ENCODE measurements at regions not wholly inside any gene's neighbourhood (a gene's known extent, or its start where the extent isn't known, plus 50 kb on each side); places are given as distances from the start of the nearest gene placed in this dataset.

- no peaks in the 10 kb centered on the region for H3K27me3 ChIP-seq (ENCODE audit: insufficient read depth, low read depth, low read length)
- no peaks in the 10 kb centered on the region for H3F3A ChIP-seq (ENCODE audit: insufficient read depth, low read length, poor library complexity, severe bottlenecking)
- H3K4me2 ChIP-seq (ENCODE audit: low read length), result no peak overlapping the region
- H3K36me3 ChIP-seq (ENCODE audit: insufficient read depth, low read length), result no peaks in the 10 kb centered on the region
- no peaks in the 10 kb centered on the region for H3K9me2 ChIP-seq (ENCODE audit: insufficient read depth, low read length)
- no peak overlapping the region for H2AFZ ChIP-seq (ENCODE audit: low read depth, low read length)
- TF ChIP-seq TAF1 (IDR thresholded peaks at IDR 0.05; ENCODE audit: low read depth), result no peak
- no peak for TF ChIP-seq POLR2AphosphoS5 (IDR thresholded peaks at IDR 0.05)
- TF ChIP-seq REST (IDR thresholded peaks at IDR 0.05; ENCODE audit: borderline replicate concordance), result no peak
- TF ChIP-seq EP300 (conservative IDR thresholded peaks at IDR 0.05; ENCODE audit: poor library complexity, severe bottlenecking), result no peak
- TF ChIP-seq MXI1 (conservative IDR thresholded peaks at IDR 0.05; ENCODE audit: poor library complexity, severe bottlenecking), result no peak
- no peak for TF ChIP-seq SMC3 (conservative IDR thresholded peaks at IDR 0.05; ENCODE audit: poor library complexity)
- TF ChIP-seq RAD21 (conservative IDR thresholded peaks at IDR 0.05), result no peak
- no peak for TF ChIP-seq CTCF (IDR thresholded peaks at IDR 0.05; ENCODE audit: poor library complexity, severe bottlenecking)
- no peak for TF ChIP-seq EZH2 (IDR thresholded peaks at IDR 0.05; ENCODE audit: borderline replicate concordance, insufficient read depth, low read length, poor library complexity, severe bottlenecking)
- H3K4me3 ChIP-seq (ENCODE audit: low read length), result no peak overlapping the region
- H3K9me3 ChIP-seq (ENCODE audit: low read length), result no peaks in the 10 kb centered on the region
- H3K79me2 ChIP-seq (replicated peaks; ENCODE audit: insufficient read depth, low read length), result no peaks in the 10 kb centered on the region
- H3K9ac ChIP-seq (ENCODE audit: low read length), result no peak overlapping the region
- H4K20me1 ChIP-seq (ENCODE audit: insufficient read depth), result no peaks in the 10 kb centered on the region
- no peak overlapping the region for H3K27ac ChIP-seq (ENCODE audit: low read length)
Observed at GRCh38 chr12:5294274-5295070, 137.4 kb upstream of the NTF3 start.

- Histone ChIP-seq H3K4me3 (ENCODE audit: low read length) (no peak overlapping the region), H3K9me3 (ENCODE audit: low read length) (no peaks in the 10 kb centered on the region), H3K27me3 (ENCODE audit: insufficient read depth, low read depth, low read length) (no peaks in the 10 kb centered on the region), H3K27ac (ENCODE audit: low read length) (no peak overlapping the region), H3F3A (ENCODE audit: insufficient read depth, low read length, poor library complexity, severe bottlenecking) (no peaks in the 10 kb centered on the region), H4K20me1 (ENCODE audit: insufficient read depth) (no peaks in the 10 kb centered on the region), H3K4me2 (ENCODE audit: low read length) (no peak overlapping the region), H2AFZ (ENCODE audit: low read depth, low read length) (no peak overlapping the region), H3K36me3 (ENCODE audit: insufficient read depth, low read length) (no peaks in the 10 kb centered on the region), H3K9me2 (ENCODE audit: insufficient read depth, low read length) (no peaks in the 10 kb centered on the region), H3K9ac (ENCODE audit: low read length) (no peak overlapping the region), H3K79me2 (replicated peaks; ENCODE audit: insufficient read depth, low read length) (no peaks in the 10 kb centered on the region)
- TF ChIP-seq TAF1 (IDR thresholded peaks at IDR 0.05; ENCODE audit: low read depth) (no peak), SMC3 (conservative IDR thresholded peaks at IDR 0.05; ENCODE audit: poor library complexity) (no peak), CTCF (IDR thresholded peaks at IDR 0.05; ENCODE audit: poor library complexity, severe bottlenecking) (no peak), REST (IDR thresholded peaks at IDR 0.05; ENCODE audit: borderline replicate concordance) (no peak), MXI1 (conservative IDR thresholded peaks at IDR 0.05; ENCODE audit: poor library complexity, severe bottlenecking) (no peak), EP300 (conservative IDR thresholded peaks at IDR 0.05; ENCODE audit: poor library complexity, severe bottlenecking) (no peak), RAD21 (conservative IDR thresholded peaks at IDR 0.05) (no peak), POLR2AphosphoS5 (IDR thresholded peaks at IDR 0.05) (no peak), EZH2 (IDR thresholded peaks at IDR 0.05; ENCODE audit: borderline replicate concordance, insufficient read depth, low read length, poor library complexity, severe bottlenecking) (no peak)
Observed at GRCh38 chr12:5295151-5295550, 136.8 kb upstream of the NTF3 start.
